ENCODE measurements at regions not wholly inside any gene's neighbourhood (a gene's known extent, or its start where the extent isn't known, plus 50 kb on each side); places are given as distances from the start of the nearest gene placed in this dataset.

GRCh38 chr10:54904833-54905232, 103.8 kb upstream of the PCDH15 start:
- TF ChIP-seq, protein P1, sequence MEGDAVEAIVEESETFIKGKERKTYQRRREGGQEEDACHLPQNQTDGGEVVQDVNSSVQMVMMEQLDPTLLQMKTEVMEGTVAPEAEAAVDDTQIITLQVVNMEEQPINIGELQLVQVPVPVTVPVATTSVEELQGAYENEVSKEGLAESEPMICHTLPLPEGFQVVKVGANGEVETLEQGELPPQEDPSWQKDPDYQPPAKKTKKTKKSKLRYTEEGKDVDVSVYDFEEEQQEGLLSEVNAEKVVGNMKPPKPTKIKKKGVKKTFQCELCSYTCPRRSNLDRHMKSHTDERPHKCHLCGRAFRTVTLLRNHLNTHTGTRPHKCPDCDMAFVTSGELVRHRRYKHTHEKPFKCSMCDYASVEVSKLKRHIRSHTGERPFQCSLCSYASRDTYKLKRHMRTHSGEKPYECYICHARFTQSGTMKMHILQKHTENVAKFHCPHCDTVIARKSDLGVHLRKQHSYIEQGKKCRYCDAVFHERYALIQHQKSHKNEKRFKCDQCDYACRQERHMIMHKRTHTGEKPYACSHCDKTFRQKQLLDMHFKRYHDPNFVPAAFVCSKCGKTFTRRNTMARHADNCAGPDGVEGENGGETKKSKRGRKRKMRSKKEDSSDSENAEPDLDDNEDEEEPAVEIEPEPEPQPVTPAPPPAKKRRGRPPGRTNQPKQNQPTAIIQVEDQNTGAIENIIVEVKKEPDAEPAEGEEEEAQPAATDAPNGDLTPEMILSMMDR (conservative IDR thresholded peaks at IDR 0.05): no peak
- TF ChIP-seq EZH2 (IDR thresholded peaks at IDR 0.05; ENCODE audit: low read depth): no peak
